DND-41 (cell line): ENCODE measurements at regions not wholly inside any gene's neighbourhood (a gene's known extent, or its start where the extent isn't known, plus 50 kb on each side); places are given as distances from the start of the nearest gene placed in this dataset.
A peak's percentile ranks its signal among the peaks of the same experiment; 100 is the strongest.
"Not testable (repeated sequence)": the region's sequence is repeated elsewhere in the genome, so short reads cannot be mapped to it uniquely, and the experiment has no call there.

Source experiments
- ATAC-seq: fragments of 200-7000 bp; cut with Tn5 transposase; 3 replicates; pipeline ENCODE4 v1.9.1; 2021; ENCODE audit warnings: low read depth; ENCODE audit not compliant: insufficient read depth
- DNase-seq: peaks from one replicate; pipeline ENCODE4 v3.0.0-alpha.2; 2020
- H2AFZ ChIP-seq: 2 replicates; pipeline ENCODE4 v1.6.0; 2012; ENCODE audit warnings: low read depth, low read length
- H3K27ac ChIP-seq: 2 replicates; pipeline ENCODE4 v1.5.1; 2012; ENCODE audit warnings: low read length, inconsistent platforms
- H3K27me3 ChIP-seq: fragments of 200-600 bp; sonication (generic); 2 replicates; pipeline ENCODE4 v1.6.0; 2012; ENCODE audit warnings: low read length, mild to moderate bottlenecking, inconsistent platforms; ENCODE audit not compliant: insufficient read depth, poor library complexity
- H3K36me3 ChIP-seq: 2 replicates; pipeline ENCODE4 v1.5.1; 2012; ENCODE audit warnings: low read length, inconsistent platforms; ENCODE audit not compliant: insufficient read depth
- H3K4me1 ChIP-seq: 2 replicates; pipeline ENCODE4 v1.5.1; 2012; ENCODE audit warnings: mild to moderate bottlenecking, low read length; ENCODE audit not compliant: insufficient read depth
- H3K4me2 ChIP-seq: 2 replicates; pipeline ENCODE4 v1.6.0; 2012; ENCODE audit warnings: mild to moderate bottlenecking, moderate library complexity, low read length, inconsistent platforms; ENCODE audit not compliant: insufficient read depth
- H3K4me3 ChIP-seq, 2 experiments: fragments of 200-600 bp in 1 of 2; shearing (Covaris generic) in 1 of 2; 2 replicates each; pipeline ENCODE4 v1.5.1; 2012 to 2016; ENCODE audit warnings: inconsistent platforms in 2 of 2, low read length in 2 of 2, mild to moderate bottlenecking in 2 of 2, low read depth in 1 of 2, moderate library complexity in 1 of 2
- H3K79me2 ChIP-seq: 2 replicates; pipeline ENCODE4 v1.6.0; 2012; ENCODE audit warnings: low read length, inconsistent platforms; ENCODE audit not compliant: insufficient read depth
- H3K9ac ChIP-seq: 2 replicates; pipeline ENCODE4 v1.6.0; 2012; ENCODE audit warnings: low read depth, mild to moderate bottlenecking, inconsistent platforms, low read length, moderate library complexity
- H3K9me3 ChIP-seq: 2 replicates; pipeline ENCODE4 v1.5.1; 2012; ENCODE audit warnings: low read length, moderate library complexity, mild to moderate bottlenecking, inconsistent platforms; ENCODE audit not compliant: insufficient read depth, severe bottlenecking
- H4K20me1 ChIP-seq: 2 replicates; pipeline ENCODE4 v1.6.0; 2012; ENCODE audit warnings: low read length; ENCODE audit not compliant: insufficient read depth
- EZH2 ChIP-seq: IDR thresholded peaks from 3 replicates; pipeline ENCODE4 v1.6.1; 2012; ENCODE audit warnings: borderline replicate concordance, low read depth, mild to moderate bottlenecking, moderate library complexity, low read length, inconsistent platforms; ENCODE audit not compliant: severe bottlenecking
- TF ChIP-seq, protein P1 (sequence below): IDR thresholded peaks from 2 replicates; pipeline ENCODE4 v1.5.1; 2012; ENCODE audit warnings: borderline replicate concordance, low read length, moderate library complexity, mild to moderate bottlenecking; ENCODE audit not compliant: poor library complexity, severe bottlenecking; ENCODE audit errors: extremely low read depth

DNA sequence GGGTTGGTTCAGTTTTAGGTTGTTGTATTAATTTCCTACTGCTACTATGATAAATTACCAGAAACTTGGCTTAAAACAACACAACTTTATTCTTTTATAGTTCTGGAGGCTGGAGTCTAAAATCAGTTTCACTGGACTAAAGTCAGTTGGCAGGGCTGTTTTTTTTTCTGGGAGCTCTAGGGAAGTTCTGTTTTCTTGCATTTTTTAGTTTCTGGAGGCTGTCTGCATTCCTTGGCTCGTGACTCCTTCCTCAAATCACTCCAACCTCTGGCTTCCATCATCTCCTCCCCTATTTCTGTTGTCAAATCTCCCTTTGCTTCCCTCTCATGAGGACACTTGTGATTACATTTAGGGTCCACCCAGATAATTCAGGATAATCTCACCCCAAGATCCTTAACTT, 51.3 kb upstream of the SUB1 start:
- TF ChIP-seq EZH2, result no peak
- TF ChIP-seq, protein P1, sequence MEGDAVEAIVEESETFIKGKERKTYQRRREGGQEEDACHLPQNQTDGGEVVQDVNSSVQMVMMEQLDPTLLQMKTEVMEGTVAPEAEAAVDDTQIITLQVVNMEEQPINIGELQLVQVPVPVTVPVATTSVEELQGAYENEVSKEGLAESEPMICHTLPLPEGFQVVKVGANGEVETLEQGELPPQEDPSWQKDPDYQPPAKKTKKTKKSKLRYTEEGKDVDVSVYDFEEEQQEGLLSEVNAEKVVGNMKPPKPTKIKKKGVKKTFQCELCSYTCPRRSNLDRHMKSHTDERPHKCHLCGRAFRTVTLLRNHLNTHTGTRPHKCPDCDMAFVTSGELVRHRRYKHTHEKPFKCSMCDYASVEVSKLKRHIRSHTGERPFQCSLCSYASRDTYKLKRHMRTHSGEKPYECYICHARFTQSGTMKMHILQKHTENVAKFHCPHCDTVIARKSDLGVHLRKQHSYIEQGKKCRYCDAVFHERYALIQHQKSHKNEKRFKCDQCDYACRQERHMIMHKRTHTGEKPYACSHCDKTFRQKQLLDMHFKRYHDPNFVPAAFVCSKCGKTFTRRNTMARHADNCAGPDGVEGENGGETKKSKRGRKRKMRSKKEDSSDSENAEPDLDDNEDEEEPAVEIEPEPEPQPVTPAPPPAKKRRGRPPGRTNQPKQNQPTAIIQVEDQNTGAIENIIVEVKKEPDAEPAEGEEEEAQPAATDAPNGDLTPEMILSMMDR, result no peak
- no peaks in the 10 kb centered on the region for H4K20me1 ChIP-seq
- no peak overlapping the region for H3K4me3 ChIP-seq
- H3K27me3 ChIP-seq, result peaks cover 3% of the 10 kb centered on the region
- no peak overlapping the region for H3K4me2 ChIP-seq
- no peaks in the 10 kb centered on the region for H3K79me2 ChIP-seq
- no peak overlapping the region for H3K27ac ChIP-seq
- no peak overlapping the region for H3K9ac ChIP-seq
- no peaks in the 10 kb centered on the region for H3K36me3 ChIP-seq
- no peak for ATAC-seq
- H3K4me1 ChIP-seq, result no peaks in the 10 kb centered on the region
- no peak overlapping the region for H2AFZ ChIP-seq
- H3K9me3 ChIP-seq, result no peaks in the 10 kb centered on the region
- no peak for DNase-seq

GRCh38 chr5:32531885-32532520, 53.4 kb upstream of the SUB1 start:
- H3K27me3 ChIP-seq, result peaks cover 3% of the 10 kb centered on the region
- H3K9me3 ChIP-seq, result no peaks in the 10 kb centered on the region
- no peak for TF ChIP-seq EZH2
- no peak overlapping the region for H2AFZ ChIP-seq
- ATAC-seq, result peak; percentile 68
- DNase-seq, result peak; percentile 9
- no peak overlapping the region for H3K9ac ChIP-seq
- no peak overlapping the region for H3K27ac ChIP-seq
- H3K36me3 ChIP-seq, result no peaks in the 10 kb centered on the region
- H3K4me2 ChIP-seq, result no peak overlapping the region
- H3K4me3 ChIP-seq, result no peak overlapping the region
- H4K20me1 ChIP-seq, result no peaks in the 10 kb centered on the region
- no peaks in the 10 kb centered on the region for H3K4me1 ChIP-seq
- H3K79me2 ChIP-seq, result no peaks in the 10 kb centered on the region

GRCh38 chr5:32527321-32527720, 58.0 kb upstream of the SUB1 start:
- H2AFZ ChIP-seq, H3K27me3 ChIP-seq, H3K9ac ChIP-seq, H3K36me3 ChIP-seq, ATAC-seq, H3K9me3 ChIP-seq, DNase-seq, H3K4me1 ChIP-seq, H3K4me2 ChIP-seq, H3K27ac ChIP-seq, H4K20me1 ChIP-seq, H3K4me3 ChIP-seq, H3K79me2 ChIP-seq: not testable (repeated sequence)

GRCh38 chr5:32526810-32527209, 58.5 kb upstream of the SUB1 start:
- Histone ChIP-seq H3K4me3 (no peak overlapping the region), H3K9ac (no peak overlapping the region), H2AFZ (no peak overlapping the region), H3K4me2 (no peak overlapping the region), H3K27ac (no peak overlapping the region), H4K20me1 (no peaks in the 10 kb centered on the region), H3K27me3 (no peaks in the 10 kb centered on the region), H3K4me1 (no peaks in the 10 kb centered on the region), H3K9me3 (no peaks in the 10 kb centered on the region), H3K79me2 (no peaks in the 10 kb centered on the region), H3K36me3 (no peaks in the 10 kb centered on the region)
- TF ChIP-seq EZH2, result no peak
- TF ChIP-seq, protein P1, result no peak
- ATAC-seq, result no peak
- no peak for DNase-seq
